ENCODE measurements at regions not wholly inside any gene's neighbourhood (a gene's known extent, or its start where the extent isn't known, plus 50 kb on each side); places are given as distances from the start of the nearest gene placed in this dataset.
"Not testable (repeated sequence)": the region's sequence is repeated elsewhere in the genome, so short reads cannot be mapped to it uniquely, and the experiment has no call there.

DNA sequence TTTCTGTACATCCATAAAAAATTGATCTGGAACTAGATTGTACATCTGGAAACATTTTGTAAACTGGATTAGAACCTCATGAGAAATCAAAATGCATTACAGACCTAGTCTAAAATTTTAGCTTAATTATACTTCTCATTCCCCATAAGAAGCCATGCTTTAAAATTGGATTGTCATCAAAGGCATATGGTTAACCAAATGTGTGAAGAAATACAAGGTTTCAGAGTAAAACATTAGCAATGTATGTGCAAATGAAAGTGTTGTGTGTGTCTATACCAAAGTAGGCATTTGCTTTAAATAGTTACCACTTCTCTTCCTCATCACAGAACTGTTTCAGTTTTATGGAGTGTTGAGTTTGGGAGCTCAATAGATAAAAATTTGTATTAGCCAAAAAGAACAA lies 968.7 kb downstream of the EPHA3 start:
- ATAC-seq: no peak
- TF ChIP-seq, protein P1, sequence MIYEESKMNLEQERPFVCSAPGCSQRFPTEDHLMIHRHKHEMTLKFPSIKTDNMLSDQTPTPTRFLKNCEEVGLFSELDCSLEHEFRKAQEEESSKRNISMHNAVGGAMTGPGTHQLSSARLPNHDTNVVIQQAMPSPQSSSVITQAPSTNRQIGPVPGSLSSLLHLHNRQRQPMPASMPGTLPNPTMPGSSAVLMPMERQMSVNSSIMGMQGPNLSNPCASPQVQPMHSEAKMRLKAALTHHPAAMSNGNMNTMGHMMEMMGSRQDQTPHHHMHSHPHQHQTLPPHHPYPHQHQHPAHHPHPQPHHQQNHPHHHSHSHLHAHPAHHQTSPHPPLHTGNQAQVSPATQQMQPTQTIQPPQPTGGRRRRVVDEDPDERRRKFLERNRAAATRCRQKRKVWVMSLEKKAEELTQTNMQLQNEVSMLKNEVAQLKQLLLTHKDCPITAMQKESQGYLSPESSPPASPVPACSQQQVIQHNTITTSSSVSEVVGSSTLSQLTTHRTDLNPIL (CRISPR knock-in tag; IDR thresholded peaks at IDR 0.05; ENCODE audit: low read depth): no peak
- no peak for TF ChIP-seq ESRRG (CRISPR knock-in tag; IDR thresholded peaks at IDR 0.05)
- no peak for TF ChIP-seq RARB (CRISPR knock-in tag; IDR thresholded peaks at IDR 0.05)
- no peak for TF ChIP-seq ZFP3 (CRISPR knock-in tag; IDR thresholded peaks at IDR 0.05)
- TF ChIP-seq POU6F1 (CRISPR knock-in tag; IDR thresholded peaks at IDR 0.05; ENCODE audit: borderline replicate concordance, low read depth): no peak
- no peak for TF ChIP-seq PATZ1 (CRISPR knock-in tag; IDR thresholded peaks at IDR 0.05; ENCODE audit: borderline replicate concordance)

GRCh38 chr3:90080988-90081387 lies 973.6 kb downstream of the EPHA3 start:
- TF ChIP-seq ZC3H10 (CRISPR knock-in tag; IDR thresholded peaks at IDR 0.05): no peak
- TF ChIP-seq ZNF565 (CRISPR knock-in tag; conservative IDR thresholded peaks at IDR 0.05; ENCODE audit: low read depth): no peak
- ATAC-seq: no peak

DNA sequence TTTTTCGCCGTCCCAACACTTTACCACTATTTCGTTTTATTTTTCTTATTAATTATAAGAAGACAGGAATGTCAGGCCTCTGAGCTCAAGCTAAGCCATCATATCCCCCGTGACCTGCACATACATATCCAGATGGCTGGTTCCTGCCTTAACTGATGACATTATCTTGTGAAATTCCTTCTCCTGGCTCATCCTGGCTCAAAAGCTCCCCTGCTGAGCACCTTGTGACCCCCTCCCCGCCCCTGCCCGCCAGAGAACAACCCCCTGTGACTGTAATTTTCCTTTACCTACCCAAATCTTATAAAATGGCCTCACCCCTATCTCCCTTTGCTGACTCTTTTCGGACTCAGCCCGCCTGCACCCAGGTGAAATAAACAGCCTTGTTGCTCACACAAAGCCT lies 978.9 kb downstream of the EPHA3 start:
- ATAC-seq: not testable (repeated sequence)

DNA sequence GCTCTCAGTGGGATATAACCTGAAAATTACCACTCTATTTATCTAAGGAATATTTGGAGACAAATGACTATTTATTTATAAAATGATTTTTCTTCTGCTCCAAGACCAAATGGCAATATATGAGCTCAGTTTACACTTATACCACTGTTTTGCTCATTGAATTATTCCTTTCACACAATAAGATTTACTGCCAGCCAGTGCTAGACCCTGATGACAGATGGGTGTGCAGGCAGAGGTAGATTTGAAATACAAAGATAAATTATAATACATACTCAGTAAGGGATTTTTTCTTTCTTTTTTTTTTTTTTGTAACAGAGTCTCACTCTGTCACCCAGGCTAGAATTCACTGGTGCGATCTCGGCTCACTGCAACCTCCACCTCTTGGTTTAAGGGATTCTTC lies 980.3 kb downstream of the EPHA3 start:
- TF ChIP-seq SNAI2 (CRISPR knock-in tag; IDR thresholded peaks at IDR 0.05): no peak
- TF ChIP-seq, protein P2, sequence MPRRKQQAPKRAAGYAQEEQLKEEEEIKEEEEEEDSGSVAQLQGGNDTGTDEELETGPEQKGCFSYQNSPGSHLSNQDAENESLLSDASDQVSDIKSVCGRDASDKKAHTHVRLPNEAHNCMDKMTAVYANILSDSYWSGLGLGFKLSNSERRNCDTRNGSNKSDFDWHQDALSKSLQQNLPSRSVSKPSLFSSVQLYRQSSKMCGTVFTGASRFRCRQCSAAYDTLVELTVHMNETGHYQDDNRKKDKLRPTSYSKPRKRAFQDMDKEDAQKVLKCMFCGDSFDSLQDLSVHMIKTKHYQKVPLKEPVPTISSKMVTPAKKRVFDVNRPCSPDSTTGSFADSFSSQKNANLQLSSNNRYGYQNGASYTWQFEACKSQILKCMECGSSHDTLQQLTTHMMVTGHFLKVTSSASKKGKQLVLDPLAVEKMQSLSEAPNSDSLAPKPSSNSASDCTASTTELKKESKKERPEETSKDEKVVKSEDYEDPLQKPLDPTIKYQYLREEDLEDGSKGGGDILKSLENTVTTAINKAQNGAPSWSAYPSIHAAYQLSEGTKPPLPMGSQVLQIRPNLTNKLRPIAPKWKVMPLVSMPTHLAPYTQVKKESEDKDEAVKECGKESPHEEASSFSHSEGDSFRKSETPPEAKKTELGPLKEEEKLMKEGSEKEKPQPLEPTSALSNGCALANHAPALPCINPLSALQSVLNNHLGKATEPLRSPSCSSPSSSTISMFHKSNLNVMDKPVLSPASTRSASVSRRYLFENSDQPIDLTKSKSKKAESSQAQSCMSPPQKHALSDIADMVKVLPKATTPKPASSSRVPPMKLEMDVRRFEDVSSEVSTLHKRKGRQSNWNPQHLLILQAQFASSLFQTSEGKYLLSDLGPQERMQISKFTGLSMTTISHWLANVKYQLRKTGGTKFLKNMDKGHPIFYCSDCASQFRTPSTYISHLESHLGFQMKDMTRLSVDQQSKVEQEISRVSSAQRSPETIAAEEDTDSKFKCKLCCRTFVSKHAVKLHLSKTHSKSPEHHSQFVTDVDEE (CRISPR knock-in tag; IDR thresholded peaks at IDR 0.05): no peak
- TF ChIP-seq, protein P1 (CRISPR knock-in tag; IDR thresholded peaks at IDR 0.05; ENCODE audit: low read depth): no peak
- TF ChIP-seq ZC3H10 (CRISPR knock-in tag; IDR thresholded peaks at IDR 0.05): no peak
- TF ChIP-seq ESRRG (CRISPR knock-in tag; IDR thresholded peaks at IDR 0.05): no peak
- ATAC-seq: no peak

GRCh38 chr3:90091549-90091948 lies 984.1 kb downstream of the EPHA3 start:
- TF ChIP-seq OSR1 (CRISPR knock-in tag; IDR thresholded peaks at IDR 0.05): no peak
- TF ChIP-seq, protein P1 (CRISPR knock-in tag; IDR thresholded peaks at IDR 0.05; ENCODE audit: low read depth): no peak
- TF ChIP-seq PPARA (CRISPR knock-in tag; IDR thresholded peaks at IDR 0.05; ENCODE audit: borderline replicate concordance): no peak
- TF ChIP-seq, protein P3, sequence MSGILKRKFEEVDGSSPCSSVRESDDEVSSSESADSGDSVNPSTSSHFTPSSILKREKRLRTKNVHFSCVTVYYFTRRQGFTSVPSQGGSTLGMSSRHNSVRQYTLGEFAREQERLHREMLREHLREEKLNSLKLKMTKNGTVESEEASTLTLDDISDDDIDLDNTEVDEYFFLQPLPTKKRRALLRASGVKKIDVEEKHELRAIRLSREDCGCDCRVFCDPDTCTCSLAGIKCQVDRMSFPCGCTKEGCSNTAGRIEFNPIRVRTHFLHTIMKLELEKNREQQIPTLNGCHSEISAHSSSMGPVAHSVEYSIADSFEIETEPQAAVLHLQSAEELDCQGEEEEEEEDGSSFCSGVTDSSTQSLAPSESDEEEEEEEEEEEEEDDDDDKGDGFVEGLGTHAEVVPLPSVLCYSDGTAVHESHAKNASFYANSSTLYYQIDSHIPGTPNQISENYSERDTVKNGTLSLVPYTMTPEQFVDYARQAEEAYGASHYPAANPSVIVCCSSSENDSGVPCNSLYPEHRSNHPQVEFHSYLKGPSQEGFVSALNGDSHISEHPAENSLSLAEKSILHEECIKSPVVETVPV (CRISPR knock-in tag; IDR thresholded peaks at IDR 0.05): no peak
- no peak for TF ChIP-seq ZFP3 (CRISPR knock-in tag; IDR thresholded peaks at IDR 0.05)
- no peak for TF ChIP-seq PATZ1 (CRISPR knock-in tag; IDR thresholded peaks at IDR 0.05; ENCODE audit: borderline replicate concordance)
- TF ChIP-seq, protein P2 (CRISPR knock-in tag; IDR thresholded peaks at IDR 0.05): no peak
- TF ChIP-seq CSDC2 (CRISPR knock-in tag; IDR thresholded peaks at IDR 0.05): no peak
- ATAC-seq: peak; percentile 90

All from SK-N-SH treated with all-trans-retinoic acid at 6 μM for 48 hours (cell line).